Right lobe of liver (tissue), 6 donors: ENCODE measurements at regions not wholly inside any gene's neighbourhood (a gene's known extent, or its start where the extent isn't known, plus 50 kb on each side); places are given as distances from the start of the nearest gene placed in this dataset.

ENCODE experiments used
- ATAC-seq, 4 donors: fragments of 200-7000 bp; cut with Tn5 transposase; one replicate each; pipeline ENCODE4 v1.9.1; 2020; ENCODE audit warnings: mild to moderate bottlenecking in 4 of 4, moderate library complexity in 4 of 4
- DNase-seq, 3 donors: peaks; one replicate each; pipeline ENCODE4 v3.0.0-alpha.2; 2020
- H3K27ac ChIP-seq, 3 donors: fragments of 200-600 bp; one replicate each; pipeline ENCODE4 v1.8.0; 2022
- H3K27me3 ChIP-seq, 2 donors: fragments of 200-600 bp; one replicate each; pipeline ENCODE4 v1.8.0; 2022
- H3K36me3 ChIP-seq, 4 donors: fragments of 200-600 bp; sonication (generic) in 1 of 4; one replicate each; pipeline versions ENCODE4 v1.5.1 to v1.8.0; 2017 to 2022; ENCODE audit warnings: control low read depth in 1 of 4
- H3K4me1 ChIP-seq, 4 donors: fragments of 200-600 bp; sonication (generic) in 1 of 4; one replicate each; pipeline versions ENCODE4 v1.5.1 to v1.8.0; 2017 to 2022; ENCODE audit warnings: control low read depth in 1 of 4
- H3K4me3 ChIP-seq, 3 donors: fragments of 200-600 bp; one replicate each; pipeline ENCODE4 v1.8.0; 2022
- H3K9me3 ChIP-seq, 4 donors: fragments of 200-600 bp; sonication (generic) in 1 of 4; one replicate each; pipeline versions ENCODE4 v1.5.1 to v1.8.0; 2017 to 2022; ENCODE audit warnings: control low read depth in 1 of 4
- CTCF ChIP-seq, 4 donors: fragments of 200-600 bp in 3 of 4; fragments of 450-650 bp in 1 of 4; IDR thresholded peaks; one replicate each; pipeline versions ENCODE4 v1.5.1 to v1.8.0; 2016 to 2022; ENCODE audit warnings: antibody characterized with exemption in 4 of 4, mild to moderate bottlenecking in 2 of 4
- POLR2A ChIP-seq: fragments of 450-650 bp; IDR thresholded peaks from one replicate; pipeline ENCODE4 v1.6.1; 2017; ENCODE audit warnings: antibody characterized with exemption, mild to moderate bottlenecking
- WGBS: methylation state at CpG from one replicate; pipeline ENCODE4 v1.1.6; 2018; ENCODE audit warnings: low coverage, low lambda C conversion rate; ENCODE audit not compliant: insufficient coverage; ENCODE audit errors: missing lambda C conversion rate; 5-methylcytosine and 5-hydroxymethylcytosine counted together
- intact Hi-C, 2 donors: fragments of 100-400 bp; cut with DNase I; formaldehyde crosslinking; loops; one replicate each; pipeline versions ENCODE4 v1.11.2 to v1.14.1; 2022
- donor health status: DM: no; HTN: yes; CAD: no.
- donor health status: DM: no; HTN: no; CAD: no.
- donor health status: DM: no; HTN: no; CAD: no.
- donor health status: DM: no; HTN: yes; CAD: no.
- donor health status: DM: no; HTN: yes; CAD: no.

- H3K36me3 ChIP-seq: no peaks in the 10 kb centered on the region
- no peaks in the 10 kb centered on the region for H3K9me3 ChIP-seq
- ATAC-seq: no peak
These were observed 92.5 kb downstream of the ZIC5 start for GRCh38 chr13:99878921-99879610.

GRCh38 chr13:99876651-99877050 is 94.9 kb downstream of the ZIC5 start:
- H3K4me1 ChIP-seq: no peaks in the 10 kb centered on the region
- 94% methylated on average over 5 of the region's 5 CpGs for WGBS
- DNase-seq (no peak), ATAC-seq (no peak)
- intact Hi-C loops: no loop called here
- TF ChIP-seq POLR2A (no peak), CTCF (IDR thresholded peaks at IDR 0.05) (no peak)
- no peaks in the 10 kb centered on the region for H3K27me3 ChIP-seq
- H3K27ac ChIP-seq: no peak overlapping the region
- no peaks in the 10 kb centered on the region for H3K36me3 ChIP-seq
- no peaks in the 10 kb centered on the region for H3K9me3 ChIP-seq
- H3K4me3 ChIP-seq: no peak overlapping the region

More at GRCh38 chr13:99878921-99879610, 92.5 kb downstream of the ZIC5 start:
- intact Hi-C loops: no loop called here
- H3K27ac ChIP-seq: no peak overlapping the region
- TF ChIP-seq POLR2A (no peak), CTCF (IDR thresholded peaks at IDR 0.05) (no peak)
- no peaks in the 10 kb centered on the region for H3K4me1 ChIP-seq
- WGBS: 80% methylated on average over 8 of the region's 13 CpGs
- H3K4me3 ChIP-seq: no peak overlapping the region
- no peaks in the 10 kb centered on the region for H3K27me3 ChIP-seq
- DNase-seq: no peak

GRCh38 chr13:99875391-99875790 is 96.2 kb downstream of the ZIC5 start:
- no peak overlapping the region for H3K27ac ChIP-seq
- no peak for ATAC-seq
- no peaks in the 10 kb centered on the region for H3K36me3 ChIP-seq
- H3K4me1 ChIP-seq: no peaks in the 10 kb centered on the region
- H3K4me3 ChIP-seq: no peak overlapping the region
- WGBS: 90% methylated on average over 6 of the region's 6 CpGs
- intact Hi-C loops: no loop called here
- DNase-seq: no peak
- TF ChIP-seq CTCF (IDR thresholded peaks at IDR 0.05): no peak
- TF ChIP-seq POLR2A: no peak
- no peaks in the 10 kb centered on the region for H3K9me3 ChIP-seq
- no peaks in the 10 kb centered on the region for H3K27me3 ChIP-seq

- DNase-seq: no peak
- 64% methylated on average over 3 of the region's 3 CpGs for WGBS
- no peaks in the 10 kb centered on the region for H3K27me3 ChIP-seq
- no peaks in the 10 kb centered on the region for H3K4me1 ChIP-seq
- H3K36me3 ChIP-seq: no peaks in the 10 kb centered on the region
- no peak overlapping the region for H3K4me3 ChIP-seq
- no peaks in the 10 kb centered on the region for H3K9me3 ChIP-seq
- intact Hi-C loops: no loop called here
- TF ChIP-seq POLR2A (no peak), CTCF (IDR thresholded peaks at IDR 0.05) (no peak)
- H3K27ac ChIP-seq: no peak overlapping the region
- ATAC-seq: no peak
These were observed 97.6 kb downstream of the ZIC5 start for GRCh38 chr13:99873832-99874430.
